SH-SY5Y (cell line): ENCODE measurements at regions not wholly inside any gene's neighbourhood (a gene's known extent, or its start where the extent isn't known, plus 50 kb on each side); places are given as distances from the start of the nearest gene placed in this dataset.

Experiments used
- GATA2 ChIP-seq: IDR thresholded peaks from 2 replicates; pipeline ENCODE4 v1.6.1; 2011; ENCODE audit warnings: mild to moderate bottlenecking, low read depth, low read length
- GATA3 ChIP-seq: IDR thresholded peaks from 2 replicates; pipeline ENCODE4 v1.6.1; 2011; ENCODE audit warnings: low read depth, mild to moderate bottlenecking, low read length, moderate library complexity

DNA sequence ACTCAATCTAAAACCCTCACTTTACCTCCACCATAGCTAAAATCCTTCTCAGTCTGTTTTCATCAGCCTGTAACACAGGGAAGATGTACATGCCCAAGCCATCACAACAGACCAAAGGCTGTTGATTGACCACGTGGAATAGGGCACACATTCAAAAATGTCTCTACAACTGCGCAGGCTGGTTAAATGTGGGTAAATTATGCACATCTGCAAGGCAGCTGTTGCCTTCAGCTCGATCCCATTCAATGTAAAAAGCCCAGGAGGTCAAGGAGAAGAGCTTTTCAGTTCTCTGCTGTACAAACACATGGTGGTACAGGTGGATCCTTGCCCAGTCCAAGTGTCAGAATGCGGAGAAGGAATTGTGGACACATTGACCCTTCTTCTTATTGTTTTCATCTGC is 354.0 kb downstream of the FLRT2 start:
- TF ChIP-seq GATA2 (no peak), GATA3 (no peak)
